Sigmoid colon (tissue), 6 donors: ENCODE measurements at regions not wholly inside any gene's neighbourhood (a gene's known extent, or its start where the extent isn't known, plus 50 kb on each side); places are given as distances from the start of the nearest gene placed in this dataset.

ENCODE experiments used
- DNase-seq: peaks from one replicate; pipeline ENCODE4 v3.0.0-alpha.2; 2019
- H3K27ac ChIP-seq, 4 donors: fragments of 200-600 bp; sonication (generic); one replicate each; pipeline ENCODE4 v1.5.1; 2016 to 2019; ENCODE audit warnings: mild to moderate bottlenecking in 1 of 4
- H3K27me3 ChIP-seq, 3 donors: fragments of 200-600 bp; sonication (generic); one replicate each; pipeline ENCODE4 v1.5.1; 2019; ENCODE audit warnings: mild to moderate bottlenecking in 1 of 3
- H3K36me3 ChIP-seq, 4 donors: fragments of 200-600 bp; sonication (generic); one replicate each; pipeline ENCODE4 v1.5.1; 2016 to 2019
- H3K4me1 ChIP-seq, 4 donors: fragments of 200-600 bp; sonication (generic); one replicate each; pipeline ENCODE4 v1.5.1; 2017 to 2019
- H3K4me3 ChIP-seq, 4 donors: fragments of 200-600 bp; sonication (generic); one replicate each; pipeline ENCODE4 v1.5.1; 2017 to 2019; ENCODE audit warnings: mild to moderate bottlenecking in 2 of 4, moderate library complexity in 1 of 4
- H3K9me3 ChIP-seq, 4 donors: fragments of 200-600 bp in 3 of 4; sonication (generic) in 3 of 4; one replicate each; pipeline versions ENCODE4 v1.5.1 to v1.6.1; 2013 to 2019
- EP300 ChIP-seq, 4 donors: sonication (generic); formaldehyde crosslinking; IDR thresholded peaks; one replicate each; pipeline ENCODE4 v1.6.1; 2017; ENCODE audit warnings: antibody characterized with exemption in 4 of 4
- POLR2A ChIP-seq, 2 donors: fragments of 450-650 bp; IDR thresholded peaks; one replicate each; pipeline ENCODE4 v1.6.1; 2016; ENCODE audit warnings: antibody characterized with exemption in 2 of 2, mild to moderate bottlenecking in 2 of 2, moderate library complexity in 2 of 2
- POLR2AphosphoS5 ChIP-seq, 4 donors: sonication (generic); formaldehyde crosslinking; IDR thresholded peaks; one replicate each; pipeline ENCODE4 v1.6.1; 2017; ENCODE audit warnings: antibody characterized with exemption in 4 of 4
- WGBS, 2 donors: extraction: QIAGEN DNeasy Blood & Tissue Kit; methylation state at CpG; one replicate each; pipeline ENCODE4 v1.1.7; 2013; 5-methylcytosine and 5-hydroxymethylcytosine counted together
- intact Hi-C: fragments of 100-400 bp; cut with DNase I; formaldehyde crosslinking; loops from one replicate; pipeline ENCODE4 v1.15.1; 2023
- TF ChIP-seq, protein P1 (sequence below), 4 experiments: fragments of 450-650 bp in 3 of 4; fragments of 200-600 bp in 1 of 4; IDR thresholded peaks; one replicate each; pipeline ENCODE4 v1.5.1; 2016 to 2019; ENCODE audit warnings: antibody characterized with exemption in 4 of 4, mild to moderate bottlenecking in 3 of 4, moderate library complexity in 2 of 4
- donor health status: healthy with polysubstance abuse.
- donor health status: healthy.

DNA sequence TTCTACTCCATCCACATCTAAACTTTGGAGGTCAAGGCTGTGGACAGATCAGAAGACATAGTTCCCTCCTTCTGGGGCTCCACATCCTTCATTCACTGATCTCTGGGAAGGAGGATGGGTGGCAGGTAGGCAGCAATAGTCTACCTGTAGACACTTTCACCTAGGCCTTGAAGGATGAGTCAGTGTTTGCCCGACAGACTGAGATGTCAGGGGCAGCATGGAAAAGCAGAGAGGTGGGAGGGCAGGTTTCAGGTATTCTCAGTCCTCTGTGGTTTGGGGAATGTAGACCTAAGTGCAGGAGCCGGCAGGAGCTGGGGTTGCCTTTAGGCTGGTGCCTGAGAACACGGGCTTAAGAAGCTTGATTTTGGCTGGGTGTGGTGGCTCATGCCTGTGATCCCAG lies 171.9 kb upstream of the ZNF267 start:
- no peak overlapping the region for H3K4me3 ChIP-seq
- intact Hi-C loops, result no loop called here

DNA sequence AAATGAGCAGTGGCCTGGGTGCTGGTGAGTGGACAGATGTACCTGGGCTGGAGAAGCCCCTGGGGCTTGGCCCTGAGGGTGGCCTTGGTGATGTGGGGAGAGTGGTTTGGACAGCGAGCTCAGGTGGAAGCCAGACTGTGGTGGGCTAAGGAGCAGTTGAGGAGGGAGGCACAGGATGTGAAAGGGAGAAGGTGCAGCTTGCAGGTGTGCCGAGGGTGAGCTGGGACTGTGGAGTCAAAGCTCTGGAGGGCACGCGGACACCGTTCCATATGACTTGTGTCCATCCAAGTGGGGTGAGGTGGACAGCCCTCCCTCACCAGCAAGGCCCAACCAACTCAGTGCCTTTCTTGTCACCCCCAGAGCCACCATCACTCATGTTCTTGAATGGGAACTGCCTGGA lies 170.8 kb upstream of the ZNF267 start:
- intact Hi-C loops, result no loop called here

More for the DNA sequence above, 171.9 kb upstream of the ZNF267 start:
- 59 to 78% methylated on average over 3 of the region's 3 CpGs for WGBS, 2 donors
- H3K9me3 ChIP-seq, result no peaks in the 10 kb centered on the region
- peaks cover 0 to 15% (median 10%) of the 10 kb centered on the region in 4 donors for H3K4me1 ChIP-seq
- no peak overlapping the region for H3K27ac ChIP-seq
- H3K36me3 ChIP-seq, result peaks cover 0 to 37% (median 22%) of the 10 kb centered on the region in 4 donors
- DNase-seq, result no peak
- TF ChIP-seq POLR2AphosphoS5 (IDR thresholded peaks at IDR 0.05) (no peak), POLR2A (IDR thresholded peaks at IDR 0.05) (no peak), EP300 (IDR thresholded peaks at IDR 0.05) (no peak)
- TF ChIP-seq, protein P1, sequence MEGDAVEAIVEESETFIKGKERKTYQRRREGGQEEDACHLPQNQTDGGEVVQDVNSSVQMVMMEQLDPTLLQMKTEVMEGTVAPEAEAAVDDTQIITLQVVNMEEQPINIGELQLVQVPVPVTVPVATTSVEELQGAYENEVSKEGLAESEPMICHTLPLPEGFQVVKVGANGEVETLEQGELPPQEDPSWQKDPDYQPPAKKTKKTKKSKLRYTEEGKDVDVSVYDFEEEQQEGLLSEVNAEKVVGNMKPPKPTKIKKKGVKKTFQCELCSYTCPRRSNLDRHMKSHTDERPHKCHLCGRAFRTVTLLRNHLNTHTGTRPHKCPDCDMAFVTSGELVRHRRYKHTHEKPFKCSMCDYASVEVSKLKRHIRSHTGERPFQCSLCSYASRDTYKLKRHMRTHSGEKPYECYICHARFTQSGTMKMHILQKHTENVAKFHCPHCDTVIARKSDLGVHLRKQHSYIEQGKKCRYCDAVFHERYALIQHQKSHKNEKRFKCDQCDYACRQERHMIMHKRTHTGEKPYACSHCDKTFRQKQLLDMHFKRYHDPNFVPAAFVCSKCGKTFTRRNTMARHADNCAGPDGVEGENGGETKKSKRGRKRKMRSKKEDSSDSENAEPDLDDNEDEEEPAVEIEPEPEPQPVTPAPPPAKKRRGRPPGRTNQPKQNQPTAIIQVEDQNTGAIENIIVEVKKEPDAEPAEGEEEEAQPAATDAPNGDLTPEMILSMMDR (IDR thresholded peaks at IDR 0.05), result no peak
- H3K27me3 ChIP-seq, result no peaks in the 10 kb centered on the region

DNA sequence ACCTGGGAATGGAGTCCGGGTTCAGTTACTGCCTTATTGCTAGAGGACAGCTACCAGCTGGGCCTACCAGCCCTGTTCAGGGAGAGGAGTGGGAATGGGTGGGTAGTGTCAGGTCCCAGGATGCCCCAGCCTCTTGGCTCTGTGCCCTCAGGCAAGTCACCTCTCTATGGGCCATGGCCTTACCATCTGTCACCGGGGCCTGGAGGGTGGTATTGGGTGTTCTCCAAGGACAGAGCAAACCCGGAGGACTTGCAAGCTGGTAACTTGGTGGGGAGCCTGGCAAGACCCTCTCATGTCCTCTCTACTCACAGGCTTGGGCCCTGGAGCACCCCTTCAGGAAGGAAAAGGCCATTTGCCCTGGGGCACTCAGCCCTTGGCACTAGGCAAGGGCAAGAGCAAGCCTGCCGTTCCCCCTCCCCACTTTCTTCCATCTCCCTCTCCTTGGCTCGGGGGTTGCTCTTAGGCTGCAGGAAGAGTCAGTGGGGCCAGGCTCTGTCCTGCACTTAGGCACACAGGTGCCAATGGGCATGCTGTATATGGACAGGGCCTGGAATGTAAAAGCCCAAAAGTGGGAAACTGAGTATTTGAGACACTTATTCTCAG lies 170.0 kb upstream of the ZNF267 start:
- intact Hi-C loops, result no loop called here
- 95 to 96% methylated on average over 5 of the region's 5 CpGs for WGBS, 2 donors
- no peaks in the 10 kb centered on the region for H3K9me3 ChIP-seq
- H3K27me3 ChIP-seq, result no peaks in the 10 kb centered on the region
- H3K36me3 ChIP-seq, result peaks cover 0 to 53% (median 24%) of the 10 kb centered on the region in 4 donors
- TF ChIP-seq, protein P1 (IDR thresholded peaks at IDR 0.05), result no peak
- TF ChIP-seq POLR2AphosphoS5 (IDR thresholded peaks at IDR 0.05) (no peak), EP300 (IDR thresholded peaks at IDR 0.05) (no peak), POLR2A (IDR thresholded peaks at IDR 0.05) (no peak)
- no peak overlapping the region for H3K4me3 ChIP-seq
- no peak for DNase-seq
- H3K4me1 ChIP-seq, result peaks cover 0 to 15% (median 10%) of the 10 kb centered on the region in 4 donors
- no peak overlapping the region for H3K27ac ChIP-seq

More for the DNA sequence above, 170.8 kb upstream of the ZNF267 start:
- peaks cover 0 to 15% (median 10%) of the 10 kb centered on the region in 4 donors for H3K4me1 ChIP-seq
- H3K36me3 ChIP-seq, result peaks cover 0 to 48% (median 24%) of the 10 kb centered on the region in 4 donors
- 96 to 97% methylated on average over 5 of the region's 5 CpGs for WGBS, 2 donors
- no peak overlapping the region for H3K4me3 ChIP-seq
- DNase-seq, result no peak
- no peaks in the 10 kb centered on the region for H3K27me3 ChIP-seq
- H3K9me3 ChIP-seq, result no peaks in the 10 kb centered on the region
- H3K27ac ChIP-seq, result no peak overlapping the region
- TF ChIP-seq POLR2A (IDR thresholded peaks at IDR 0.05) (no peak), POLR2AphosphoS5 (IDR thresholded peaks at IDR 0.05) (no peak), EP300 (IDR thresholded peaks at IDR 0.05) (no peak)
- TF ChIP-seq, protein P1 (IDR thresholded peaks at IDR 0.05), result no peak

DNA sequence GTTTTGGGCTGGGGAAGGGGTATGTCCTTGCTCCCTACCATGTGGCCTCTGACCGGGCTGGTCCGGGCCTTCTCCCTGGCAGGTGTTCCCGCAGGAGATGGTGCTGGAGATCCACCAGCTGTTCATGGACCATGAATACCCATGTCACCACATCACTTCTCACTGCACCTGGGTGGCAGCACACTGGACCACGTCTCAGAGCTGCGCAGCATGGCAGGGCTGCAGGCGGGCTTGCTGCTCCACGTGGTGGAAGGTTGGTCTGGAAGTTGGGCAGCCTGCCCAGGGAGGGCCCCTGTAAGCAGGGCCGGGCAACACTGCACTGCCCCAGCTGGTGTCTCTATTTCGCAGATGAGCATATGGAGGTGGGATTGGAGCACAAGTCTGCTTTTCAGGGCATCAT lies 169.5 kb upstream of the ZNF267 start:
- intact Hi-C loops, result no loop called here
- no peaks in the 10 kb centered on the region for H3K9me3 ChIP-seq
- peaks cover 0 to 53% (median 24%) of the 10 kb centered on the region in 4 donors for H3K36me3 ChIP-seq
- 96% methylated on average over 9 of the region's 9 CpGs for WGBS, 2 donors
- no peak for DNase-seq
- TF ChIP-seq POLR2AphosphoS5 (IDR thresholded peaks at IDR 0.05), result no peak
- no peak for TF ChIP-seq POLR2A (IDR thresholded peaks at IDR 0.05)
- no peak for TF ChIP-seq EP300 (IDR thresholded peaks at IDR 0.05)
- TF ChIP-seq, protein P1 (IDR thresholded peaks at IDR 0.05), result no peak
- H3K4me3 ChIP-seq, result no peak overlapping the region
- H3K27me3 ChIP-seq, result no peaks in the 10 kb centered on the region
- H3K27ac ChIP-seq, result no peak overlapping the region
- peaks cover 0 to 15% (median 10%) of the 10 kb centered on the region in 4 donors for H3K4me1 ChIP-seq

DNA sequence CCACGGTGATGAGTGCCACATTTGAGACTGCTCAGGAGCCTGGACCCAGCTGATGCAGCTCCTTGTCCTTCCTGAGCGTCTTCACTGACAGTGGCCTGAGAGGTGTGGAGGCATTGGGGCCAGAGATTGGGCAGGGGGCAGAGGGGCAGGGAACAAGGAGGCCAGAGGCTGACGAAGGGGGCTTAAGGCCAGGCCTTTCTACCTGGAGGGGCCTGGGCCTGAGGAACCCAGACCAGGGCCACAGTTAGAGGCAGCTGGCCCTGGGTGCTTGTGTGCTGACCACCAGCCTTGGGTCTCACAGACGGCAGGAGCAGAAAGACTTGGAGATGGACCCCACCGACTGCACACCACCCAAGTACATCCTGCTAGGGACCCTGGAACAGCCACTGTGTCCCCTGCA lies 168.2 kb upstream of the ZNF267 start:
- Histone ChIP-seq H3K27ac (no peak overlapping the region), H3K4me1 (peaks cover 0 to 14% (median 8%) of the 10 kb centered on the region in 4 donors), H3K9me3 (no peaks in the 10 kb centered on the region), H3K36me3 (peaks cover 0 to 53% (median 24%) of the 10 kb centered on the region in 4 donors), H3K27me3 (no peaks in the 10 kb centered on the region), H3K4me3 (no peak overlapping the region)
- TF ChIP-seq, protein P1 (IDR thresholded peaks at IDR 0.05), result no peak
- no peak for TF ChIP-seq EP300 (IDR thresholded peaks at IDR 0.05)
- TF ChIP-seq POLR2A (IDR thresholded peaks at IDR 0.05), result no peak
- no peak for TF ChIP-seq POLR2AphosphoS5 (IDR thresholded peaks at IDR 0.05)
- no peak for DNase-seq
- intact Hi-C loops, result no loop called here
- WGBS, 2 donors, result 94% methylated on average over 5 of the region's 5 CpGs
